Right hindlimb (tissue), 1 donor: ENCODE measurements at regions not wholly inside any gene's neighbourhood (a gene's known extent, or its start where the extent isn't known, plus 50 kb on each side); places are given as distances from the start of the nearest gene placed in this dataset.

Experiments
- DNase-seq: peaks from one replicate; pipeline ENCODE4 v3.0.0-alpha.2; 2018

DNA sequence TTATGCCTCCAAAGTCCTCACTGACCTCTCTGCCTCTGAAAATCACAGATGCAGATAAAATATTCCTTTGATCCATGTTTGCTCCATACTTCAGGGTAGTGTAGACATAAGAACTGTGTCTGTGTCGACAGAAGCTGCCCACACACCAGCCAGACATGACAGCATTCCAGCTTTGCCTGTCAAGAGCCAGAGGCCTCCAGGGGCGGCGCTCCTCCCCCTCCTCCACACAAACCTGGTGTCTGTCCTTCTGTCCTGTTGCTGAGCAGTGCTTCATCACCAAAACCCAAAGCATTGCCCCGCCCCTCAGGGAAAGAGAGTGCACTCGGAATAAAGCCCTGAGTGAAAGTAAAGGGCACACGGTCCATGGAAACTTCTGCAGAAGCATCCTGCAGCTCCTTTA is 379.4 kb downstream of the FBXW7 start:
- DNase-seq: no peak

DNA sequence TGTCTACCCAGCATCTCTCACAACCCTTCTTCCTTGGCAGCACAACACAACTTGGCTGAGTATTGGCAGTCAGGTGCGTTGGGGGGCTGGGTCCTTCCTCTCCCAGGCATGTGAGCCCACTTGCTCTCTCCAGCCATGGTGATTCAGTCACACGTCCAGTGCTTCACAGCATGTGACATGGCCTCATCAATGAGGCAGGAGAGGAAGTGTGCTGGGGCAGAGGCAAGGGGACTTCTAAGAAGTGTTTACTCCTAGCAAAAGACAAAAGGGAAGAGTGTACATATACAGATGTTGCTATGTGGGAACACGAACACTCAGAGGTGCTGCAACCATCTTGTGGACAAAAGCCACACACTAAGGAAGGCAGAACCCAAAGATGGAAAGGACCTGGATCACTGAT is 380.8 kb downstream of the FBXW7 start:
- no peak for DNase-seq

DNA sequence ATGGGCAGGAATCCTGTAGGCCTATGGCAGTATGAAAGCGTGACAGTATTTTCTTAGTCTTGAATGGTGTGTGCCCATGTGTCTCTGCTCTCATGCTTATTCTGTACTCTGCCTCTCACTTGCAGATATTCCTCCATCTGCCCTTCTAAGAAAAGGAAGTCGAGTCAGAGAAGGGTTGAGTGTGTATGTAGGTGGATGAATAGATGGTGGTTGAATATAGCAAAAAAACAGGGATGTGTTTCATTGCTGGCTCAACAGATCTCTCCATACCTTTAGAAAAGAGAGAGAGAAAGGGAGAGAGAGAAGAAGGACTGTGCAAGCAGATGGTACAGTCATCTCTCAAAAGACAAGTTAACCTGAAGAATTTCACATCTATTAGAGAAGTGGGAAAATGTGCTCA is 381.5 kb downstream of the FBXW7 start:
- no peak for DNase-seq

DNA sequence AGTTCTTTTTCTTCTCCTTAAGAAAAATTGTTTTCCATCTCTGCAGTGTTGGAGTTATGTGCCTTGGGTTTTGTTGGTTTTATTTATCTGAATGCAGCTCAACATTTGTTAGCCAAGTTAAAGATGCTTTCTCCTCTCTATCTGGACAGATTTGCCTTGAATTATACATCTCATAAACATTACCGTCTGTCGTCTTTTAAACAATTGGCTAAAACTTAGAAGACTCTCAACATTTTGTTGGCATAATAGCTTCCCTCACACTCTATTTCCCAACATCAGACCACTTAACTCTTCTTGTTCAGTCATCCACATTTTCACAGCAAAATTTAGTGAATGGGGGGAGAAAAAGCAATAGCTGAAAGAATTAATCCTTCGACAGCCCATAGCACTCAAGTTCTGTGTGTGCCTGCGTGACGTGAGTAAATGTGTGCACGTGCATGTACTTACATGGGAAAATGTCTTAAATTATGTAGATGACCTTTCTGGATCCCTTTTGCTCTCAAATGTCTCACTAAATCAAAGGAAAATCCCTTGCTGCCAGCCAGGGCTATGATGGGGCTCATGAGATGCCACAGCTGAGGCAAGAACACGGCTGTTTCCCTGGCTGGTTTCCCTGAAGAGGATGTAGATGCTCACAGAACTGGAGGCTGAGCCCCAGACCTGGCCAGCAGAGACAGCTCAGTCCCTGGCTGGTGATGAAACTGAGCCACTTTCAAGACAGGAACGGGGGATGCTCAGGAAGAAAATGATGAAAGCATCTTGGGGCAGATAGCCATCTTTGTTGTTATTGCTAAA is 382.2 kb downstream of the FBXW7 start:
- DNase-seq: no peak

DNA sequence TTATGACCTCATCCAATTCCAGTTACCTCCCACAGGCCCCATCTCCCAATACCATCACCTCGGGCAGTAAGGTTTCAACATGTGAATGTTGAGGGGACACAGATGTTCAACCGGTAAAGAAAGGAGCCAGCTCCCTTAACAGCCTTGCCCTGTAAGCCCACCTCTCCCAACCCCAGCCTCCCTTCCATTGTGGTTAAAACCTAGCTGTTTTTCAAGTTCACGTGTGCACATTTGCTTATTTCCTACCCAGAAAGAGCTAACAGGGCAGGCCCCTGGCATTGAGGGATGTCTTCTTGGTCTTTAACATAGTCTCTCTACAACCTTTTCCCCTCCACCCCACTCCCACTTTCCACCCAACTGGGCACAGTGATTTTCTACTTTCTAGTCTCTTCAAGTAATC is 385.7 kb downstream of the FBXW7 start:
- DNase-seq: no peak

DNA sequence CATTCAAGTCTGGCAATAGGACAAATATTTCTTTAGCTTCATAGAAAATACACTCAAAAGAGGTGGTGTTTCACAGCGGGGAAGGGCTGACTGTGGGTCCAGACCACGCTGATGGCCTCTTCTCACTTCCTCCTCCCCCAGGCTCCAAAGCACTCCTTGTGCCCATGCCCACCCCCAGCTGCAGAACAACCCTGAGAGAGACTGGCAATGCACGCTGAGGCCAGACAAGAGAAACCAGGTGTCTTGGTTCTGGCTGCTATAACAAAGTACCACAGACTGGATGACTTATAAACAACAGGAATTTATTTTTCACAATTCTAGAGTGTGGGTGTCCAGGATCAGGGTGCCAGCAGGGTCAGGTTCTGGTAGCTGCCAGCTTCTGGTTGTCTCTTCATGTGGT is 386.1 kb downstream of the FBXW7 start:
- no peak for DNase-seq

DNA sequence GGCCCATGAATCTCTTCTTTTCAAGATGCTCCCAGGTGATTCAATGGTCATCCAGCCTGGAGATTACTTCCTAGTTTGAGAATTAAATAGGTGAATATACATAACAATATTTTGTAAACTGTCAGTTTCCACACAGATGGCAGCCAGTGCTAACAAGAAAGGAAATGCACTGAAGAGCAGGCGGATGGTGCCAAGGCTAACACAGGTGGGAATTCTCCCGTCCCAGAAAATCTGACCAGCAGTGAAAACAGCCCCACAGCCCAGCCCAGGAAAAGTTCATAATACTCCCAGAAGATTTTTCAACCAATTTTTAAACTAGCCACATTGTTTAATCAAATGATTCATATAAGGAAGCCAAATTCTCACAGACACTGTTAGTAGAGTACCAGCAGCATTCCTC is 387.2 kb upstream of the GATB start:
- no peak for DNase-seq

DNA sequence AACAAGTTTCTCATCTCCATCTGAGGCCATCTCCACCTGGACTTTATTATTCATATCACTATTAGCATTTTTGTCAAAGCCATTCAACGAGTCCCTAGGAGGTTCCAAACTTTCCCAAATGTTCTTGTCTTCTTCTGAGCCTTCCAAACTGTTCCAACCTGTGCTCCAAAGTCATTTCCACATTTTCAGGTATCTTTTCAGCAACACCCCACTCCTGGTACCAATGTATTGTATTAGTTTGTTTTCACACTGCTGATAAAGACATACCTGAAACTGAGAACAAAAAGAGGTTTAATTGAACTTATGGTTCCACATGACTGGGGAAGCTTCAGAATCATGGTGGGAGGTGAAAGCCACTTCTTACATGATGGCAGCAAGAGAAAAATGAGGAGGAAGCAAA is 385.4 kb upstream of the GATB start:
- DNase-seq: no peak

DNA sequence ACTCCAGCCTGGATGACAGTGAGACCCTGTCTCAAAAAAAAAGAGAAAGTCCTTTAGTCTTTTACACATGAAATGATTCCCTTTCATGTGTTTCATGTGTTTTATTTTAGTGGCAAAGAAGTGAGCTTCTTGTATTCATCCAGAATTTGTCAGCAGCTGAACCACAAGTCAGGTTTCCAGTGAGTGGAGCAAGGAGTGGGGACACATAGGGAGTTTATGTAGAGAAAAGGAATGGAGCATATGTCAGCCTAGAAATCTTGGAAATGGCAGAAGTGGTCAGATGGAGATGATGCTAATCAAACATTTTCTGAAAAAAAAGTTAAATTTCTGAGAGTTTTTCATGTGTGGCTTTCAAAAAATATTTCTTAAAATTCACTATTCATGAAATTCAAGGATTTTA is 383.0 kb upstream of the GATB start:
- DNase-seq: no peak

DNA sequence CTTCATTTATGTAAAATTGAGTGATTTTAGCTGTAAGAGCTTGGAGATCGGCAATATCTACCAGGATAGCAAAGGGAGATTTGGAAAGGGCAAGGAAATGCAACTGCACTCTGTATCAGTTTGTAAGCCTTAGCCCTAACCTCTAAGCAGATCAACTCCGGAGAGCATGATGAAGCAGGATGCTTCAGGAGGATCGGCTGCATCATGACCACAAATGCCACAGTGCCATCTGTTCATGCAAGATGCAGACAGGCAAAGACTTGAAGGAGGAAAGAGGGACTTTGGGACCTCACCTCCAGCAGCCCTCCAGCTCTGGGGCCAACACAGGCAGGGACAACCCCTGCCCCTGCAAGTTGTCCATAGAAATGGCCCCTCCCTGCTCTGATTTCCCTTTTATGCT is 377.6 kb upstream of the GATB start:
- DNase-seq: no peak

DNA sequence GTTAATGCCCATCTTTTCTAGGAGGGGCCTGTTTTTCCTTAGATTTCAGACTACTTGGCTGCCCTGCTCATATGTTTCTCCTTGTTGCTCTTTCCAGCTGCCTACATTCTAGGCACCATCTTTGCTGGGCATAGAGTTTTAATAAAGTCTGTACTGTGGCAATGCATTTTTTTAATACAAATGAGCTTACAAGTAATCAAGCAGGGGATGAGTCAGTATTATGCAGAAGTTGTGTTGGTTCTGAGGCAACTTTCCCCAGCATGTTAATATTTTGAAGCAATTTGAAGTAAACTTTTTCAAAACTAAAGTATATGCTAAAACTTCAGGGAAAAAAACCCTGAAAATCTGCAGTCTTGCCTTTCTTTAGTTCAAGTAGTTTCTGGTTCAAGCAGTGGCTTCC is 372.0 kb upstream of the GATB start:
- DNase-seq: no peak

DNA sequence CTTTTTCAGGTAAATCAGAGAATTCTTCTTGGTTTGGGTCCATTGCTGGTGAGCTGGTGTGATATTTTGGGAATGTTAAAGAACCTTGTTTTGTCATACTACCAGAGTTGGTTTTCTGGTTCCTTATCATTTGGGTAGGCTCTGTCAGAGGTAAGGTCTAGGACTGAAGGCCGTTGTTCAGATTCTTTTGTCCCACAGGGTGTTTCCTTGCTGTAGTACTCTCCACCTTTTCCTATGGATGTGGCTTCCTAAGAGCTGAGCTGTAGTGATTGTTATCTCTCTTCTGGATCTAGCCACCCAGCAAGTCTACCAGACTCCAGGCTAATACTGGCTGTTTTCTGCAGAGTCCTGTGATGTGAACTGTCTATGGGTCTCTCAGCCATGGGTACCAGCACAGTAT is 367.5 kb upstream of the GATB start:
- DNase-seq: no peak

DNA sequence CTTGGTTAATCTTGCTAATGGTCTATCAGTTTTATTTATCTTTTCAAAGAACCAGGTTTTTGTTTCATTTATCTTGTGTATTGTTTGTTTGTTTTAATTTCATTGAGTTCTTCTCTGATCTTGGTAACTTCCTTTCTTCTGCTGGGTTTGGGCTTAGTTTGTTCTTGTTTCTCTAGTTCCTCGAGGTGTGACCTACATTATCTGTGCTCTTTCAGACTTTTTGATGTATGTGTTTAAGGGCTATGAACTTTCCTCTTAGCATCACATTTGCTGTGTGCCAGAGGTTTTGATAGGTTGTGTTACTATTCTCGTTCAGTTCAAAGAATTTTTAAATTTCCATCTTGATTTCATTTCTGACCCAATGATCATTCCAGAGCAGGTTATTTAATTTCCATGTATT is 365.4 kb upstream of the GATB start:
- no peak for DNase-seq

DNA sequence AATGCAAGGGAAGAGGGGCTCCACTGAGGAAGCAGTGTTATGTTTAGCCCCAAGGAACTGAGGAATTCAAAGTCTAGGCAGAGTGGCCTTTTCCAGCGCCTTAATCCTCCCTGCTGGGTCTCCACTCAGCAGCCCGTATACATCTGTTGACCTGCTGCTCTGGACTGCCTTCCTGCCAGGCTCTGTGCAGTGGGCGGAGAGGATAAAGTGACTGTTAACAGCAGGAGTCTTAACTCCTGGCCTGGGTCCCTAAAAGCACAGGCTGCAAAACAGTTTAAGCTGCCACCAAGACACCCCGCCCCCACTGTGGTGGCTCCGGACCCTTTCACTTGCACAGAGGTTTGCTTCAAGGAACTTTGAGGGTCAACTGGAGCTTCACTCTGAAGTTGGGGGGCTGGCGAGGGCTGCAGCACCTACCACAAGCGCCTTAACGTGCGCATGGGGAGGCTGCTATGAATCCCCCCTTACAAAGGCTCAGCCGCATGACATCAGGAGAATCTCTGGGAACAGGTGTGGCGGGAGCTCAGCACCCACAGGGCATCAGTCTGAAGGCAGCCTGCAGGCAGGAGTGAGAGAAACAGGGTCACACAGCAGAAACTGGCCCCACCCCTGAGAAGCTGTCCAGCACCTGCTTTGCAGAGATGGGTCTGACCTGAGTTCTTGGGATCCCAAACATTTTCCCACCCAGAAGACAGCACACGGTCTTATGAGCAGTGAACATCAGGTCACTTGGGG is 358.2 kb upstream of the GATB start:
- no peak for DNase-seq

DNA sequence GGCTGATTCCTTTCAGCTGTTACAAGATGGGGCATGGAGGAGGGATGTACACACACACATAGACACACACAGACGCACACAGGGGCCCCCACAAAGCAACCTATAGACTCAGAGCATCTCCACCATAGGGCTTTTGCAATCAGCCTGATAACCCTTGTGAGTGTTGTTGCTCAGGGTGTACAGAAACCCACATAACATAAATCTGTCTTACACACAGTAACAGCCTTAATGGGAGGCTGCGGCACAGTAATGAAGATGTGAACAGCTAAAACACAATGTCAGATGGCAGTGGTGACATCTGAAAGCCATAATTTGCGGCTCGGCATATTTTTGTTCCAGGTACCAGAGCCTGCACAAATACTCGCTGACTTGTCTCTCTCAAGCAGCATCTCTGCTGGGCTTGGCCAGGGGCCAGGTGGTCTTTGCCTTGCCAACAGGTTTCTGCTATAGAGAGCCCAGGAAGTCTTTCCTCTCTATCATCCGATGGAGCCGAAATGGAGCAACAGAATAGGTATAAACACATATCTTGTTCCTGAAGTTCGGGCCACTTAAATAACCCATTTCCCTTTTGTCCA is 357.2 kb upstream of the GATB start:
- DNase-seq: no peak

DNA sequence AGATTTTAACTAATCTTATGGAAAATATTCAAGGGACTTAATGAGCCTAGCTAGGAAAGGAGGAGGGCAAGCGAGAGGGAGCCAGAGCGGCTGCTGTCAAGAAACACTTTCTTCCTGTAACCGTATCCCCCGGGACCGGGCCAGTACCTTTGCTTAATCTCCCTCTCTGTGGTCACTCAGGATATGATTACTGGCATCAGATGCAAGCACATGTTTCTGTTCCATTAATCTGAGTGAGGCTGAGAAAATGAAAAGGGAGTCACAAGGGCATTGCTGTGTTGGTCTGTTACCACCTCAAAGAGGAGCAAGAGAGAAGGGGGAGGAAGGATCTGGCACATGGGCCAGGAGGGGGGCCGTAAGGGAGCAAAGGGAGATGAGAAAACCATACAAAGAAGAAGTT is 356.7 kb upstream of the GATB start:
- no peak for DNase-seq

DNA sequence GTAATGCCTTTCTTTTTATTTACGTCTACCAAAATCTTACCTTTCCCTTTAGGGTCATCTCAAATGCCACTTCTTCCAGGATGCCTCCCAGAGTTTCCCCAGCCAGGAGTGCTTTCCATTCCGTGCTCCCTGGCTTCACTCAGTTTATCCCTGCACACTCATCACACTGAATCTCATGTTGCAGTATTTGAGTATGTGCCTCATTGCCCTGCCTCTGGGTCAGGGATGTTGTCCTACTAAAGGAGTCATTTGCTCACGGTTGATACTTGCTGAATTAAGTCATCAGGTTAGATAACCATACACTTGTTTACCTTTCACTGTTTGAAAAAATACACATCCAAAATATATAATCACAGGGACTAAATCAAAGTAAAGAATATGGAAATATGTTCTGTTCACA is 356.2 kb upstream of the GATB start:
- DNase-seq: no peak

DNA sequence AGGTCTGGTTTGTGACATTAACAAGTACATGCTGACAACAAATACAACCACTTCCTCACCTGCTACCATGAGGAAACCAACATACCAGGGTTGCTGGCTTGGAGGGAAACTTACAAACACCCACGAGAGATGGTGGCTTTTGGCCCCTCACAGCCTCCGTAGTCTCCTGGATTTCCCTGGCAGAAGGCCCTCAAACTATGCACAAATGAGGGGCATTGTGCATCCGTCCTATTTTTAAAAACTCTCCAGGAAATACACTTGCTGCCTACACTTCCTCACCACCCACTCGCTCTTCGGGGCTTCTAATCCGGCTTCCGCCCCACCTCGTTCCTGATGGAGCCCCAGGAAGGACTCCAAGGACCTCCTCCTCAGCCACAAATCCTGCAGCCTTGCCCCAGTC is 355.0 kb upstream of the GATB start:
- DNase-seq: no peak

DNA sequence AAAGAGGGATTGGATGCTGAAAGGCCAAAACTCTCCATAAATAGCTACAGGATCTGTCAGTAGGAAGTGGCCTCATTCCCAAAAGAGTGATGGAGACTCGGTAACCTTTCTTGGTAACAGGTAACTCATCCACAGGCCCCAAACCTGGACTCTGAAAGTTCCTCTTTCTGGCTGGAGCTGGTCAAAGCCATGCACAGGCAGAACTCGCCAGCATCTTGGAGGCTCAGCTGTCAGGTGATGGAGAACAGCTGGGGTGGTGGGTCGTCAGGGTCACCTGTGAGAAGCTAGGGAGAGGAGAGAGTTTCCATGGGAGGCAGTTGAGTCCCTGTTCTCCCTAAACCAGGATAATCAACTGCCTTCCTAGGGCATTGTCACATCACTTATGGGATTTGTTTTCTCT is 354.3 kb upstream of the GATB start:
- no peak for DNase-seq

DNA sequence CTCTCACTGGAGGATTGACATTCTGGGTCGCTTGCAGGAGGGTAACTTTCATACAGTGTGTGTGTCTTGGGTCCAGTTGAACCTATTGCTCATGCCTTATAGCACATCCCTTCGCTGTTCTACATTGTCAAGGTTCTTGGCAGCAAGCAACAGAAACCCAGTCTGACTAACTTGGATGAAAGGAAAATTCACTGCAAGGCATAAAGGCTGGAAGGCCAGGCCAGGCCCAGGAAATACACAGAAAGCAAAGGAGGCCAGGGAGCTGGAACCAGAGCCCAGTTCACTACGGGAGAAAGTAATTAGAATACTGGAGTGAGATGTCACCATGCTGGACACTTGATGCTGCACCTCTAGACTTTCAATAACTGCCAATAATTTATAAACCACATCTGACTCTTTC is 353.8 kb upstream of the GATB start:
- no peak for DNase-seq

DNA sequence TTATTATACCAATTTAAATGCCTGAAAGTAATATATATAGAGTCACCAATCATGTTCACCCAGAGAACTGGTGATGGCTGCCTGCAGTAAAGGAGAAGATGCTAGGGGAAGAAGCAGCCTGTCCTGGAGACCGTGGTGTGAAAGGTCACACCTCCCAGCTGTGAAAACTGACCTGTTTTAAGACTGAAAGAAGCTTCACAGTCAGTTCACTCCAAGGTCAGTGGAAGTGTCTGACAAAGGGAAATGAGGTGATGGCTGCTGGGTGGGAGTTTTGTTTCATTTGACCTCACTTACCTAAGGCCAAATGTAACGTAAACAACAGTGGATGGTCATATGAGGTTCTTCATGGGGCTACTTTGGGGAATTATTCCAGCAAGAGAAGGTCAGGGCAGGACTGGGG is 352.1 kb upstream of the GATB start:
- DNase-seq: no peak

DNA sequence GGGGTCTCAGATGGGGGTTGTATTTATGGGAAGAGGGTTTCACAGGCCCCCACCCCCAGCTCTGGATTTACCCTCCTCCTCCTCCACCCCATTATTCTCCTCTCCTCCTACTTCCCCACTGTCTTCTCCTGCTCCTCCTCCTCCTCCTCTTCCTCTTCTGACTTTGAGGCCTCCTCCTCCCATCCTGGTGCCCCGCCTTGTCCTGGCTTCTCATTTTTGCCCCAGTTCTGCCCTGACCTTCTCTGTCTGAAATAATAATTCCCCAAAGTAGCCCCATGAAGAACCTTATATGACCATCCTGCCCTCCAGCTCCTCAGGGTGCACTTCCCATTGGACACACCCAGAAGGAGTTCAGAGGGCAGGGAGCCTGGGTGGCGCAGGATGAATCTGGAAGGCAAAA is 351.4 kb upstream of the GATB start:
- no peak for DNase-seq

DNA sequence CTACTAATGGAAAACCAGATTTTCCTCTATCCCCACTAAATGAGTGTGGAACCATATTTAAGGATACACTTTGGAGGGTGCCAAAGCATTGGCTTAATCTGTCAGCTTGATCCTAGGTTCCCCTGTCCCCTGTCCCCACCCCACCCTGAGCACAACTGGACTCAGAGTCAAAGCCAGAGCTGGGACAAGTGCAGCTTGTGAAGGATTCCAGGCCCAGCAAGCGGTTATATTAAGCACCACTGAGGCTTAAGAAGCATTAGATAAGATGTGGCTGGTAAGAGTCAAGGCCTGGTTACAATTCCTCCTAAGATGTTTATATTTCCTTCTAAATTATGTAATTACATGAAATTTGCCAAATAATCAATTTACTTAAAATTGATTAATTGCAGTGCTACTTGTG is 350.0 kb upstream of the GATB start:
- DNase-seq: no peak
